AG04450 (cell line): ENCODE measurements at regions not wholly inside any gene's neighbourhood (a gene's known extent, or its start where the extent isn't known, plus 50 kb on each side); places are given as distances from the start of the nearest gene placed in this dataset.

ENCODE experiments used
- CTCF ChIA-PET: fragments of 300-600, 350-600 bp; formaldehyde crosslinking; extraction: SDS; loops from one replicate; lab custom pipeline; 2022; ENCODE audit warnings: antibody characterized with exemption, inconsistent platforms; lab: Charles Lee
- POLR2A ChIA-PET: fragments of 350-600 bp; formaldehyde crosslinking; extraction: SDS; loops from one replicate; lab custom pipeline; 2021; ENCODE audit warnings: antibody characterized with exemption, inconsistent platforms; lab: Yijun Ruan, JAX
- DNase-seq: peaks from one replicate; pipeline ENCODE4 v3.0.0-alpha.2; 2011; ENCODE audit warnings: low read depth, low spot score
- H3K27ac ChIP-seq: one replicate; pipeline ENCODE4 v1.5.1; 2012; ENCODE audit warnings: low read depth, low read length, control low read depth
- H3K27me3 ChIP-seq: one replicate; pipeline ENCODE4 v1.6.0; 2012; ENCODE audit warnings: low read length; ENCODE audit not compliant: control insufficient read depth, insufficient read depth
- H3K4me3 ChIP-seq: 2 replicates; pipeline ENCODE4 v1.5.1; 2011; ENCODE audit warnings: mild to moderate bottlenecking, low read depth, low read length, control low read depth
- H3K9me3 ChIP-seq: 2 replicates; pipeline ENCODE4 v1.5.1; 2012; ENCODE audit warnings: low read length; ENCODE audit not compliant: control insufficient read depth, insufficient read depth
- CTCF ChIP-seq: IDR thresholded peaks from 2 replicates; pipeline ENCODE4 v1.5.1; 2011; ENCODE audit warnings: low read depth, low read length, control low read depth, inconsistent platforms

- CTCF ChIA-PET = no interaction called here
- H3K27ac ChIP-seq = no peak overlapping the region
- no peak for DNase-seq
- H3K27me3 ChIP-seq = peaks cover 10% of the 10 kb centered on the region
- H3K4me3 ChIP-seq = no peak overlapping the region
- POLR2A ChIA-PET = no interaction called here
- H3K9me3 ChIP-seq = no peaks in the 10 kb centered on the region
- no peak for TF ChIP-seq CTCF
These were observed 95.7 kb downstream of the ACAA2 start for GRCh38 chr18:49717617-49718016.

GRCh38 chr18:49716035-49716434 is 97.3 kb downstream of the ACAA2 start:
- ChIA-PET POLR2A (no interaction called here), CTCF (no interaction called here)
- TF ChIP-seq CTCF = no peak
- Histone ChIP-seq H3K27me3 (peaks cover 10% of the 10 kb centered on the region), H3K27ac (no peak overlapping the region), H3K9me3 (no peaks in the 10 kb centered on the region), H3K4me3 (no peak overlapping the region)
- no peak for DNase-seq

- DNase-seq = no peak
- H3K4me3 ChIP-seq = no peak overlapping the region
- H3K9me3 ChIP-seq = no peaks in the 10 kb centered on the region
- TF ChIP-seq CTCF = no peak
- POLR2A ChIA-PET = no interaction called here
- H3K27me3 ChIP-seq = peaks cover 11% of the 10 kb centered on the region
- CTCF ChIA-PET = no interaction called here
- H3K27ac ChIP-seq = no peak overlapping the region
These were observed 104.0 kb downstream of the ACAA2 start for GRCh38 chr18:49709347-49709690.

- no peak for TF ChIP-seq CTCF
- Histone ChIP-seq H3K4me3 (no peak overlapping the region), H3K27ac (no peak overlapping the region), H3K27me3 (peaks cover 13% of the 10 kb centered on the region), H3K9me3 (no peaks in the 10 kb centered on the region)
- CTCF ChIA-PET = interaction anchor here (0.6 kb wide), 1 partner anchor 21 kb away, joined by 4 read pairs; no protein-coding TSS in a partner anchor
- POLR2A ChIA-PET = no interaction called here
- DNase-seq = no peak
These were observed 104.5 kb downstream of the ACAA2 start for GRCh38 chr18:49708662-49709346.

- no peak overlapping the region for H3K4me3 ChIP-seq
- TF ChIP-seq CTCF = no peak
- H3K27ac ChIP-seq = no peak overlapping the region
- DNase-seq = no peak
- ChIA-PET CTCF (interaction anchor here (0.6 kb wide), 1 partner anchor 22 kb away, joined by 8 read pairs; no protein-coding TSS in a partner anchor), POLR2A (no interaction called here)
- H3K27me3 ChIP-seq = peaks cover 15% of the 10 kb centered on the region
- no peaks in the 10 kb centered on the region for H3K9me3 ChIP-seq
These were observed 105.7 kb downstream of the ACAA2 start for GRCh38 chr18:49707599-49707998.
